ENCODE measurements at regions not wholly inside any gene's neighbourhood (a gene's known extent, or its start where the extent isn't known, plus 50 kb on each side); places are given as distances from the start of the nearest gene placed in this dataset.

GRCh38 chr4:171532968-171533367 is 280.2 kb upstream of the GALNTL6 start:
- TF ChIP-seq CTCF (IDR thresholded peaks at IDR 0.05 in 4 of 5, conservative IDR thresholded peaks at IDR 0.05 in 1 of 5) (no peak), POLR2A (IDR thresholded peaks at IDR 0.05) (no peak)

Data from gastrocnemius medialis (tissue), 4 donors.